ENCODE measurements at regions not wholly inside any gene's neighbourhood (a gene's known extent, or its start where the extent isn't known, plus 50 kb on each side); places are given as distances from the start of the nearest gene placed in this dataset.

- no peak overlapping the region for H3K27ac ChIP-seq (ENCODE audit: low read depth, low read length, poor library complexity, severe bottlenecking)
- CTCF ChIA-PET: no interaction called here
- H3K4me1 ChIP-seq (ENCODE audit: insufficient read depth, low read length, poor library complexity, severe bottlenecking): no peaks in the 10 kb centered on the region
- POLR2A ChIA-PET (ENCODE audit: low non-redundant PET): no interaction called here
- no peaks in the 10 kb centered on the region for H3K36me3 ChIP-seq (ENCODE audit: insufficient read depth, low read length, poor library complexity, severe bottlenecking)
- TF ChIP-seq, protein P1, sequence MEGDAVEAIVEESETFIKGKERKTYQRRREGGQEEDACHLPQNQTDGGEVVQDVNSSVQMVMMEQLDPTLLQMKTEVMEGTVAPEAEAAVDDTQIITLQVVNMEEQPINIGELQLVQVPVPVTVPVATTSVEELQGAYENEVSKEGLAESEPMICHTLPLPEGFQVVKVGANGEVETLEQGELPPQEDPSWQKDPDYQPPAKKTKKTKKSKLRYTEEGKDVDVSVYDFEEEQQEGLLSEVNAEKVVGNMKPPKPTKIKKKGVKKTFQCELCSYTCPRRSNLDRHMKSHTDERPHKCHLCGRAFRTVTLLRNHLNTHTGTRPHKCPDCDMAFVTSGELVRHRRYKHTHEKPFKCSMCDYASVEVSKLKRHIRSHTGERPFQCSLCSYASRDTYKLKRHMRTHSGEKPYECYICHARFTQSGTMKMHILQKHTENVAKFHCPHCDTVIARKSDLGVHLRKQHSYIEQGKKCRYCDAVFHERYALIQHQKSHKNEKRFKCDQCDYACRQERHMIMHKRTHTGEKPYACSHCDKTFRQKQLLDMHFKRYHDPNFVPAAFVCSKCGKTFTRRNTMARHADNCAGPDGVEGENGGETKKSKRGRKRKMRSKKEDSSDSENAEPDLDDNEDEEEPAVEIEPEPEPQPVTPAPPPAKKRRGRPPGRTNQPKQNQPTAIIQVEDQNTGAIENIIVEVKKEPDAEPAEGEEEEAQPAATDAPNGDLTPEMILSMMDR (conservative IDR thresholded peaks at IDR 0.05; ENCODE audit: low read depth, low read length): no peak
- TF ChIP-seq EZH2 (IDR thresholded peaks at IDR 0.05; ENCODE audit: borderline replicate concordance, low read depth, low read length, poor library complexity, severe bottlenecking): no peak
- no peaks in the 10 kb centered on the region for H3K27me3 ChIP-seq (replicated peaks; ENCODE audit: insufficient read depth, low read depth, low read length, poor library complexity)
- H3K9me3 ChIP-seq (ENCODE audit: low read depth, low read length, poor library complexity, severe bottlenecking): peaks cover 5% of the 10 kb centered on the region
- intact Hi-C loops (cut with micrococcal nuclease; ENCODE audit: unreplicated experiment): no loop called here
- DNase-seq (ENCODE audit: low spot score): no peak
- BruUV-seq (replicated peaks): no TSS peak
- no peak overlapping the region for H3K4me3 ChIP-seq (ENCODE audit: low read depth, low read length, poor library complexity, severe bottlenecking)
Observed at GRCh38 chr17:52789829-52790228, 631.3 kb upstream of the CA10 start.

DNA sequence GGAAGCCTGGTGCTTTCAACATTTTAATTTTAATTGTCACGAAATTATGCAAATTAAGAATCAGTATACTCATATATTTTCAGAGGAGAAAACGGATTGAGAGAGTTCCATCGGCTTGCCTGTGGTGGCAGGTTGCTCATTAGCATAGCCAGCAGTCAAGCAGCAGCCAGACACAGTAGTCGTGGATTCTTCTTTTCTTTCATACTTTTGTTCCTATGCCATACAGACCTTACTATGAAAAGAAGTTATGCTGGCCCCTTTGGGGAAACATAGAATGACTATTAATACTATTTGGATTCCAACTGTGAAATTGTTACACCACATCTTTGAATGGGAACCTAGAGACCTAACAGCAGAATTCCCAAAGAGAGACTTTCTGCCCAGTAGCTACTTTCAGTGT, 617.7 kb upstream of the CA10 start:
- CTCF ChIA-PET: no interaction called here
- POLR2A ChIA-PET (ENCODE audit: low non-redundant PET): no interaction called here
- intact Hi-C loops (cut with micrococcal nuclease; ENCODE audit: unreplicated experiment): no loop called here
- Histone ChIP-seq H3K27me3 (replicated peaks; ENCODE audit: insufficient read depth, low read depth, low read length, poor library complexity) (no peaks in the 10 kb centered on the region), H3K4me1 (ENCODE audit: insufficient read depth, low read length, poor library complexity, severe bottlenecking) (no peaks in the 10 kb centered on the region), H3K36me3 (ENCODE audit: insufficient read depth, low read length, poor library complexity, severe bottlenecking) (no peaks in the 10 kb centered on the region), H3K9me3 (ENCODE audit: low read depth, low read length, poor library complexity, severe bottlenecking) (no peaks in the 10 kb centered on the region), H3K4me3 (ENCODE audit: low read depth, low read length, poor library complexity, severe bottlenecking) (no peak overlapping the region), H3K27ac (ENCODE audit: low read depth, low read length, poor library complexity, severe bottlenecking) (no peak overlapping the region)
- TF ChIP-seq, protein P1 (conservative IDR thresholded peaks at IDR 0.05; ENCODE audit: low read depth, low read length): no peak
- no peak for TF ChIP-seq EZH2 (IDR thresholded peaks at IDR 0.05; ENCODE audit: borderline replicate concordance, low read depth, low read length, poor library complexity, severe bottlenecking)
- DNase-seq (ENCODE audit: low spot score): no peak
- no TSS peak for BruUV-seq (replicated peaks)

GRCh38 chr17:52762794-52763167, 604.3 kb upstream of the CA10 start:
- no peak overlapping the region for H3K4me3 ChIP-seq (ENCODE audit: low read depth, low read length, poor library complexity, severe bottlenecking)
- no peaks in the 10 kb centered on the region for H3K27me3 ChIP-seq (replicated peaks; ENCODE audit: insufficient read depth, low read depth, low read length, poor library complexity)
- H3K27ac ChIP-seq (ENCODE audit: low read depth, low read length, poor library complexity, severe bottlenecking): no peak overlapping the region
- CTCF ChIA-PET: no interaction called here
- no TSS peak for BruUV-seq (replicated peaks)
- POLR2A ChIA-PET (ENCODE audit: low non-redundant PET): no interaction called here
- peaks cover 7% of the 10 kb centered on the region for H3K9me3 ChIP-seq (ENCODE audit: low read depth, low read length, poor library complexity, severe bottlenecking)
- intact Hi-C loops (cut with micrococcal nuclease; ENCODE audit: unreplicated experiment): no loop called here
- DNase-seq (ENCODE audit: low spot score): no peak
- TF ChIP-seq, protein P1 (conservative IDR thresholded peaks at IDR 0.05; ENCODE audit: low read depth, low read length): no peak
- no peak for TF ChIP-seq EZH2 (IDR thresholded peaks at IDR 0.05; ENCODE audit: borderline replicate concordance, low read depth, low read length, poor library complexity, severe bottlenecking)
- H3K4me1 ChIP-seq (ENCODE audit: insufficient read depth, low read length, poor library complexity, severe bottlenecking): no peaks in the 10 kb centered on the region
- H3K36me3 ChIP-seq (ENCODE audit: insufficient read depth, low read length, poor library complexity, severe bottlenecking): no peaks in the 10 kb centered on the region

Data from A673 (cell line).